Hepatocyte (in vitro differentiated cells): ENCODE measurements at regions not wholly inside any gene's neighbourhood (a gene's known extent, or its start where the extent isn't known, plus 50 kb on each side); places are given as distances from the start of the nearest gene placed in this dataset.
A peak's percentile ranks its signal among the peaks of the same experiment; 100 is the strongest.
"Not testable (repeated sequence)": the region's sequence is repeated elsewhere in the genome, so short reads cannot be mapped to it uniquely, and the experiment has no call there.

Source experiments
- DNase-seq: peaks from one replicate; pipeline ENCODE4 v3.0.0-alpha.2; 2016; ENCODE audit warnings: low spot score
- H2AFZ ChIP-seq: fragments of 200-600 bp; sonication (generic); 2 replicates; pipeline ENCODE4 v1.6.0; 2016; ENCODE audit warnings: antibody characterized with exemption, mild to moderate bottlenecking
- H3K27ac ChIP-seq: fragments of 200-600 bp; sonication (generic); 2 replicates; pipeline ENCODE4 v1.5.1; 2016; ENCODE audit warnings: mild to moderate bottlenecking
- H3K27me3 ChIP-seq: fragments of 200-600 bp; sonication (generic); 2 replicates; pipeline ENCODE4 v1.6.1; 2016
- H3K36me3 ChIP-seq: fragments of 200-600 bp; sonication (generic); replicated peaks from 2 replicates; pipeline ENCODE4 v1.5.1; 2016; ENCODE audit warnings: low read depth; ENCODE audit not compliant: insufficient read depth
- H3K4me1 ChIP-seq: fragments of 200-600 bp; sonication (generic); 2 replicates; pipeline ENCODE4 v1.5.1; 2016; ENCODE audit warnings: mild to moderate bottlenecking, moderate library complexity; ENCODE audit not compliant: insufficient read depth
- H3K4me2 ChIP-seq: fragments of 200-600 bp; sonication (generic); 2 replicates; pipeline ENCODE4 v1.6.0; 2016
- H3K4me3 ChIP-seq: fragments of 200-600 bp; sonication (generic); 2 replicates; pipeline ENCODE4 v1.5.1; 2016; ENCODE audit warnings: mild to moderate bottlenecking
- H3K79me2 ChIP-seq: fragments of 200-600 bp; sonication (generic); 2 replicates; pipeline ENCODE4 v1.6.0; 2017; ENCODE audit warnings: mild to moderate bottlenecking
- H3K9me2 ChIP-seq: fragments of 200-600 bp; sonication (generic); replicated peaks from 2 replicates; pipeline ENCODE4 v1.6.0; 2017; ENCODE audit warnings: mild to moderate bottlenecking; ENCODE audit not compliant: insufficient read depth
- H3K9me3 ChIP-seq: fragments of 200-600 bp; sonication (generic); 2 replicates; pipeline ENCODE4 v1.5.1; 2016; ENCODE audit warnings: low read depth, mild to moderate bottlenecking
- H4K20me1 ChIP-seq: fragments of 200-600 bp; sonication (generic); 2 replicates; pipeline ENCODE4 v1.6.0; 2016; ENCODE audit warnings: mild to moderate bottlenecking; ENCODE audit not compliant: insufficient read depth, poor library complexity, severe bottlenecking
- EZH2 ChIP-seq: fragments of 200-600 bp; sonication (generic); IDR thresholded peaks from 2 replicates; pipeline ENCODE4 v1.6.1; 2016; ENCODE audit warnings: antibody characterized with exemption, mild to moderate bottlenecking, borderline replicate concordance
- EZH2phosphoT487 ChIP-seq: fragments of 200-600 bp; sonication (generic); IDR thresholded peaks from one replicate; pipeline ENCODE4 v1.6.1; 2018; ENCODE audit warnings: antibody characterized with exemption, mild to moderate bottlenecking, low read depth, moderate library complexity; ENCODE audit not compliant: unreplicated experiment, severe bottlenecking
- WGBS: methylation state at CpG from one replicate; pipeline ENCODE4 v1.1.6; 2016; ENCODE audit warnings: low lambda C conversion rate; ENCODE audit errors: missing lambda C conversion rate; 5-methylcytosine and 5-hydroxymethylcytosine counted together
- TF ChIP-seq, protein P1 (sequence below): fragments of 200-600 bp; sonication (generic); IDR thresholded peaks from 2 replicates; pipeline ENCODE4 v1.5.1; 2016; ENCODE audit warnings: antibody characterized with exemption, mild to moderate bottlenecking; ENCODE audit not compliant: poor library complexity

- Histone ChIP-seq H3K4me3 (no peak overlapping the region), H2AFZ (no peak overlapping the region), H3K9me3 (no peaks in the 10 kb centered on the region), H3K27me3 (no peaks in the 10 kb centered on the region), H3K4me2 (peak overlapping the region; percentile 34), H3K27ac (no peak overlapping the region), H3K9me2 (no peaks in the 10 kb centered on the region), H3K4me1 (no peaks in the 10 kb centered on the region), H4K20me1 (no peaks in the 10 kb centered on the region), H3K36me3 (no peaks in the 10 kb centered on the region), H3K79me2 (no peaks in the 10 kb centered on the region)
- WGBS, result 55% methylated on average over 10 of the region's 10 CpGs
- TF ChIP-seq, protein P1, sequence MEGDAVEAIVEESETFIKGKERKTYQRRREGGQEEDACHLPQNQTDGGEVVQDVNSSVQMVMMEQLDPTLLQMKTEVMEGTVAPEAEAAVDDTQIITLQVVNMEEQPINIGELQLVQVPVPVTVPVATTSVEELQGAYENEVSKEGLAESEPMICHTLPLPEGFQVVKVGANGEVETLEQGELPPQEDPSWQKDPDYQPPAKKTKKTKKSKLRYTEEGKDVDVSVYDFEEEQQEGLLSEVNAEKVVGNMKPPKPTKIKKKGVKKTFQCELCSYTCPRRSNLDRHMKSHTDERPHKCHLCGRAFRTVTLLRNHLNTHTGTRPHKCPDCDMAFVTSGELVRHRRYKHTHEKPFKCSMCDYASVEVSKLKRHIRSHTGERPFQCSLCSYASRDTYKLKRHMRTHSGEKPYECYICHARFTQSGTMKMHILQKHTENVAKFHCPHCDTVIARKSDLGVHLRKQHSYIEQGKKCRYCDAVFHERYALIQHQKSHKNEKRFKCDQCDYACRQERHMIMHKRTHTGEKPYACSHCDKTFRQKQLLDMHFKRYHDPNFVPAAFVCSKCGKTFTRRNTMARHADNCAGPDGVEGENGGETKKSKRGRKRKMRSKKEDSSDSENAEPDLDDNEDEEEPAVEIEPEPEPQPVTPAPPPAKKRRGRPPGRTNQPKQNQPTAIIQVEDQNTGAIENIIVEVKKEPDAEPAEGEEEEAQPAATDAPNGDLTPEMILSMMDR, result no peak
- TF ChIP-seq EZH2 (no peak), EZH2phosphoT487 (no peak)
- no peak for DNase-seq
Observed at GRCh38 chr3:130831719-130832400, 62.0 kb upstream of the ATP2C1 start.

DNA sequence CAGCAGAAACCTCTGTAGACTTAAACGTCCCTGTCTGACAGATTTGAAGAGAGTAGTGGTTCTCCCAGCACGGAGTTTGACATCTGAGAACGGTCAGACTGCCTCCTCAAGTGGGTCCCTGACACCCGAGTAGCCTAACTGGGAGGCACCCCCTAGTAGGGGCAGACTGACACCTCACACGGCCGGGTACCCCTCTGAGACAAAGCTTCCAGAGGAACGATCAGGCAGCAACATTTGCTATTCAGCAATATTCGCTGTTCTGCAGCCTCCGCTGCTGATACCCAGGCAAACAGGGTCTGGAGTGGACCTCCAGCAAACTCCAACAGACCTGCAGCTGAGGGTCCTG is 61.5 kb upstream of the ATP2C1 start:
- not testable (repeated sequence) for H3K9me3 ChIP-seq, H4K20me1 ChIP-seq, H3K36me3 ChIP-seq, H2AFZ ChIP-seq, H3K9me2 ChIP-seq, H3K4me1 ChIP-seq, DNase-seq, H3K79me2 ChIP-seq, H3K4me3 ChIP-seq, H3K27ac ChIP-seq, H3K27me3 ChIP-seq
- peak overlapping the region; percentile 34 for H3K4me2 ChIP-seq
- WGBS, result 66% methylated on average over 9 of the region's 9 CpGs

GRCh38 chr3:130834476-130834875 is 59.4 kb upstream of the ATP2C1 start:
- Histone ChIP-seq H3K27ac (peak overlapping the region; percentile 52), H3K4me1 (no peaks in the 10 kb centered on the region), H2AFZ (no peak overlapping the region), H4K20me1 (no peaks in the 10 kb centered on the region), H3K79me2 (no peaks in the 10 kb centered on the region), H3K9me2 (no peaks in the 10 kb centered on the region), H3K36me3 (no peaks in the 10 kb centered on the region), H3K4me2 (no peak overlapping the region), H3K9me3 (no peaks in the 10 kb centered on the region), H3K4me3 (no peak overlapping the region), H3K27me3 (no peaks in the 10 kb centered on the region)
- no peak for TF ChIP-seq EZH2phosphoT487
- TF ChIP-seq, protein P1, result no peak
- TF ChIP-seq EZH2, result no peak
- peak; percentile 12 for DNase-seq

DNA sequence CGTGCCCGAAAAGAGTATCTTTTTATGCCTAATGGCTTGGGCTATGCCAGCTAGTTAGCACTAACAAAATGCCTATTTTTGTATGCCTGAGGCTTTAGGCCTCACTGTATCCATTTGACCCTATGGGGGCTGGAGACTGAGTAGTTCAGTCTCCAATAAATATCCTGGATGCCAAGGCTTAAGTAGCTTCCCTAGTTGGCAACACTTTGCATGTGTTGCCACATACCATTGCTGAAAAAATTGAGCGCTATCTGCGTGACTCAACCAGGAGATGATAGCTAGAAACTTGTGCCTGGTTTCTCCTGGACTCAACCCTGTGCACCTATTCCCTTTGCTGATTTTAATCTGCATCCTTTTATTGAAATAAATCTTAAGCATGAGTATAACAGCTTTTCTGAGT is 58.4 kb upstream of the ATP2C1 start:
- Histone ChIP-seq H3K4me1 (no peaks in the 10 kb centered on the region), H3K36me3 (no peaks in the 10 kb centered on the region), H3K4me2 (no peak overlapping the region), H3K79me2 (no peaks in the 10 kb centered on the region), H3K9me2 (no peaks in the 10 kb centered on the region), H2AFZ (no peak overlapping the region), H3K4me3 (no peak overlapping the region), H3K27me3 (no peaks in the 10 kb centered on the region), H4K20me1 (no peaks in the 10 kb centered on the region), H3K9me3 (no peaks in the 10 kb centered on the region), H3K27ac (peak overlapping the region; percentile 3)
- TF ChIP-seq EZH2 (no peak), EZH2phosphoT487 (no peak)
- TF ChIP-seq, protein P1, result no peak
- no peak for DNase-seq
- 87% methylated on average over 4 of the region's 4 CpGs for WGBS
